Activated CD4-positive, alpha-beta T cell treated with anti-CD3 and anti-CD28 coated beads, Interleukin-2, amount 10 ng/mL, durations not matched to agents 24 days and 14 days (primary cell): ENCODE measurements at regions not wholly inside any gene's neighbourhood (a gene's known extent, or its start where the extent isn't known, plus 50 kb on each side); places are given as distances from the start of the nearest gene placed in this dataset.

ENCODE experiments used
- DNase-seq: peaks from one replicate; pipeline ENCODE4 v3.0.0; 2022
- H3K27ac Mint-ChIP-seq: one replicate; pipeline ENCODE4 v1.8.0; 2022; ENCODE audit warnings: mild to moderate bottlenecking, mixed read lengths
- H3K27me3 Mint-ChIP-seq: one replicate; pipeline ENCODE4 v1.8.0; 2022; ENCODE audit warnings: mixed read lengths
- H3K36me3 Mint-ChIP-seq: one replicate; pipeline ENCODE4 v1.8.0; 2022; ENCODE audit warnings: low read depth, mild to moderate bottlenecking, mixed read lengths
- H3K4me1 Mint-ChIP-seq: one replicate; pipeline ENCODE4 v1.8.0; 2021; ENCODE audit warnings: mixed read lengths
- H3K4me3 Mint-ChIP-seq: one replicate; pipeline ENCODE4 v1.8.0; 2022; ENCODE audit warnings: mild to moderate bottlenecking, moderate library complexity, mixed read lengths
- H3K9me3 Mint-ChIP-seq: one replicate; pipeline ENCODE4 v1.8.0; 2021; ENCODE audit warnings: mixed read lengths
- intact Hi-C: fragments of 100-400 bp; cut with micrococcal nuclease; formaldehyde crosslinking; loops from one replicate; pipeline ENCODE4 v1.15.1; 2023

DNA sequence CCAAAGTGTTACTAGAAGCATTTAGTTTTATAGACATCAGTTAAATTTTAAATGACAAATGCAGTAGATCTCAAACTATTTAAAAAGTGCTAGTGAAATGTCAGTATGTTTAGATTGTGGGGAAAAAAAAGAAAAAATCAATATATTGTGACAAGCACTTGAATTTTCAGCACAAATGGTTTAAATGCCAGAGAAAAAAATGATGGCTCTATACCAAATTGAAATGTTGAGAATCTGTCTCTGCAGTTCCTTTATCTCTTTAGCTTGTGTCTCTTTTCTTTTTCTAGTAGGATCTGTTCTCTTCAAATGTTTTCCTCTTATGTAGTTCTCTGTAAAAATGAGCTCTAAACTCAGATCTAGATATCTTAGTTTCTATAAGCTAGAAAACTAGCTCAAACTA is 682.6 kb upstream of the GCFC2 start:
- intact Hi-C loops: no loop called here
- H3K4me1 Mint-ChIP-seq: no peaks in the 10 kb centered on the region
- H3K9me3 Mint-ChIP-seq: peaks cover 2% of the 10 kb centered on the region
- H3K27ac Mint-ChIP-seq: no peak overlapping the region
- no peak overlapping the region for H3K4me3 Mint-ChIP-seq
- no peak for DNase-seq
- no peaks in the 10 kb centered on the region for H3K27me3 Mint-ChIP-seq
- no peaks in the 10 kb centered on the region for H3K36me3 Mint-ChIP-seq

GRCh38 chr2:76391678-76392077 is 681.0 kb upstream of the GCFC2 start:
- Mint-ChIP-seq H3K4me1 (no peaks in the 10 kb centered on the region), H3K9me3 (peaks cover 7% of the 10 kb centered on the region), H3K4me3 (no peak overlapping the region), H3K27ac (no peak overlapping the region), H3K27me3 (no peaks in the 10 kb centered on the region), H3K36me3 (no peaks in the 10 kb centered on the region)
- DNase-seq: no peak
- intact Hi-C loops: no loop called here

- no peak for DNase-seq
- no peak overlapping the region for H3K4me3 Mint-ChIP-seq
- intact Hi-C loops: no loop called here
- H3K27me3 Mint-ChIP-seq: no peaks in the 10 kb centered on the region
- no peak overlapping the region for H3K27ac Mint-ChIP-seq
- H3K9me3 Mint-ChIP-seq: peaks cover 7% of the 10 kb centered on the region
- no peaks in the 10 kb centered on the region for H3K4me1 Mint-ChIP-seq
- H3K36me3 Mint-ChIP-seq: no peaks in the 10 kb centered on the region
Measured at GRCh38 chr2:76387294-76387693, 676.6 kb upstream of the GCFC2 start.

DNA sequence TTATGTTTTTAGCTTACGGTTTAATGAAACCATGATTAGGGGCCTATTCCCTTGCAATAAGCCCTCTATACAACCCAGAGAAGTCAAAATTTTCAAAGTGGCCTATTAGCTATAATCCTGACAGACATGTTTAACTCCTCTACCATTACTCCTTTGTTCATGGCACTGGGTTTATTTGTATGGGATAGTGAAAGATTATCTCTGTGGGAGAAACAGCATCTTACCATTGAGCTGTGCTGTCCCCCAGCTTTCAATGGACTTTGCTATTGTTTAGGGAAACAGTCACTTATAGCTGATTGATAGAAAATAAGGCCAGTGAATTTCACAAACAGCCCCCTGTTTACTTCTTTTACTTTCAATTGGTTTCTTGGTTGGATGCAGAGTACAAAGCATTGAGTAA is 675.2 kb upstream of the GCFC2 start:
- intact Hi-C loops: no loop called here
- H3K9me3 Mint-ChIP-seq: peaks cover 7% of the 10 kb centered on the region
- H3K4me3 Mint-ChIP-seq: no peak overlapping the region
- DNase-seq: no peak
- no peaks in the 10 kb centered on the region for H3K36me3 Mint-ChIP-seq
- no peak overlapping the region for H3K27ac Mint-ChIP-seq
- H3K27me3 Mint-ChIP-seq: no peaks in the 10 kb centered on the region
- H3K4me1 Mint-ChIP-seq: no peaks in the 10 kb centered on the region

DNA sequence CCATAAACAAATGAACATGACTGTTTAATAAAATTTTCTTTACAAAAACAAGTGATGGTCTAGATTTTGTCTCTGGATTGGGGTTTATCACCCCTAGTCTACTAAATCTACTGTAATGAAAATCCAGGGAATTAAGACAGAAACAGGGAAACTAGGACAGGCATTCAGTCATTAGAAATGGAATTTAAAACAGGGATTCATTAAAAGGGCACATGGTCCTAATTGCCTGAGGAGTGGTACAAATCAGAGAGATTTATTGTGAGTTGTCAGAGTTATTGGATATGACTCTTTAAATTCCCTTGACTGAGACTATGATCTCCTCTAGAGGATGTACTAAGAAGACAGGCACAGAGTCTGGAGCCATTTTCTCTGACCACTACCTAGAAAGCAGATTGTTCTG is 670.9 kb upstream of the GCFC2 start:
- intact Hi-C loops: no loop called here
- Mint-ChIP-seq H3K27ac (no peak overlapping the region), H3K4me3 (no peak overlapping the region), H3K27me3 (no peaks in the 10 kb centered on the region), H3K4me1 (no peaks in the 10 kb centered on the region), H3K36me3 (no peaks in the 10 kb centered on the region), H3K9me3 (no peaks in the 10 kb centered on the region)
- no peak for DNase-seq

DNA sequence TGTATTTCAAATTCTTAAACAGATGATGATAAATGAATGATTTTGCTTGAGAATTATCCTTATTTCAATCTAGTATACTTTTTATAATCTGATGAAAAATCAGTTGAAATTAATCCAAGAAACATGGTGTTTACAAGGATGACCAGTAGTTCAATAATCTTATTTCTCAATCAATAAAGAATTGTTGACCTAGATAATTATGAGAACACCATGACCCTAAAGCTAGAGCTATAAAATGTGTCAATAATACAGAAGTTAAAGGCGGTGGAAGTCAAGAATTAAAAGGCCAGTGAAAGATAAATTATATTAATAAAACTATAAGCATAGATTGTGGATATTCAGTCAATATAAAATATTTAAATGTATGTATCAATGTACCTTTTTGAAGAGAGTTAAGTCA is 667.4 kb upstream of the GCFC2 start:
- Mint-ChIP-seq H3K36me3 (no peaks in the 10 kb centered on the region), H3K27me3 (no peaks in the 10 kb centered on the region), H3K4me1 (no peaks in the 10 kb centered on the region), H3K27ac (no peak overlapping the region), H3K4me3 (no peak overlapping the region), H3K9me3 (no peaks in the 10 kb centered on the region)
- no peak for DNase-seq
- intact Hi-C loops: no loop called here

GRCh38 chr2:76341439-76341838 is 630.7 kb upstream of the GCFC2 start:
- H3K4me1 Mint-ChIP-seq: no peaks in the 10 kb centered on the region
- intact Hi-C loops: no loop called here
- no peaks in the 10 kb centered on the region for H3K27me3 Mint-ChIP-seq
- DNase-seq: no peak
- peaks cover 3% of the 10 kb centered on the region for H3K9me3 Mint-ChIP-seq
- H3K4me3 Mint-ChIP-seq: no peak overlapping the region
- H3K36me3 Mint-ChIP-seq: no peaks in the 10 kb centered on the region
- no peak overlapping the region for H3K27ac Mint-ChIP-seq

GRCh38 chr2:76332871-76333270 is 622.2 kb upstream of the GCFC2 start:
- Mint-ChIP-seq H3K27me3 (no peaks in the 10 kb centered on the region), H3K27ac (no peak overlapping the region), H3K36me3 (no peaks in the 10 kb centered on the region), H3K4me1 (no peaks in the 10 kb centered on the region), H3K4me3 (no peak overlapping the region), H3K9me3 (peaks cover 4% of the 10 kb centered on the region)
- intact Hi-C loops: no loop called here
- no peak for DNase-seq

DNA sequence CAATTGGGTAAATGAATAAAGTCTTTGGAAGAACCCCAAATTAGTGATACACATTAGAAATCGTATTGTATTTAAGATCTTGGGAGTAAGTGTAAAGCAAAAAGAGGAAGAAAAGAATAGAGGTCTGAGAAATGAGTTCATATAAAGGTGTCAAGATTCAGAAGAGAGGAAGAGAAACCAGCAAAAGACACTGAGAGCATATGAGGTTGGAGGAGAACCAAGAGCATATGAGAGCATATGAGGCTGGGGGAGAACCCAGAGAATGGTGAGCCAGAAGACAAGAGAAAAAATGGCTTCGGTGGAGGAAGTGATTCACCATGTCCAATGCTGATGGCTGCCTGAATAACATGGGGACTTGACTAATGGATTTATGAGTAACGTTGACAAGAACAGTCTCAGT is 620.1 kb upstream of the GCFC2 start:
- Mint-ChIP-seq H3K4me1 (no peaks in the 10 kb centered on the region), H3K27ac (no peak overlapping the region), H3K9me3 (no peaks in the 10 kb centered on the region), H3K36me3 (no peaks in the 10 kb centered on the region), H3K27me3 (no peaks in the 10 kb centered on the region), H3K4me3 (no peak overlapping the region)
- DNase-seq: no peak
- intact Hi-C loops: no loop called here

GRCh38 chr2:76326636-76327035 is 615.9 kb upstream of the GCFC2 start:
- Mint-ChIP-seq H3K27me3 (no peaks in the 10 kb centered on the region), H3K4me3 (no peak overlapping the region), H3K4me1 (no peaks in the 10 kb centered on the region), H3K36me3 (no peaks in the 10 kb centered on the region), H3K27ac (no peak overlapping the region), H3K9me3 (no peaks in the 10 kb centered on the region)
- intact Hi-C loops: no loop called here
- no peak for DNase-seq

DNA sequence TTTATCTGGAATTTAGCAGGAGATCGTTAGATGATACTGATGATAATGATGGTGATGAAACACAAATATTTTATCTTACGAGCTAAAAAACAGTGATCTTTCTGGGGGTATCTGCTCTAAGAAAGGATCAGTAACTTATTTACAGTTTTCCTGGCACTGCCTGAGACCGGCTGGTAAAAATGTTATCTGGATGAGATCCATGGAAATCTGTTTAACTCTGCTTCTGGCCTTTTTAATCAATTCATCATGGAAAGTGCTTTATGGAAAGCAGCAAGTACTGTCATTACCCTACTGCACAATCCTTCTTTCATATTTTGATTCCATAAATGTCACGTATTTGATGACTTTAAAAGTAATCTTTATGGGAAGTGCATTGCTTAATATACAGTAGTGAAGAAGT is 612.7 kb upstream of the GCFC2 start:
- no peaks in the 10 kb centered on the region for H3K4me1 Mint-ChIP-seq
- H3K27me3 Mint-ChIP-seq: no peaks in the 10 kb centered on the region
- no peak overlapping the region for H3K27ac Mint-ChIP-seq
- intact Hi-C loops: no loop called here
- no peak overlapping the region for H3K4me3 Mint-ChIP-seq
- H3K36me3 Mint-ChIP-seq: no peaks in the 10 kb centered on the region
- DNase-seq: no peak
- H3K9me3 Mint-ChIP-seq: peaks cover 3% of the 10 kb centered on the region

- Mint-ChIP-seq H3K9me3 (peaks cover 3% of the 10 kb centered on the region), H3K36me3 (no peaks in the 10 kb centered on the region), H3K4me3 (no peak overlapping the region), H3K27ac (no peak overlapping the region), H3K27me3 (no peaks in the 10 kb centered on the region), H3K4me1 (no peaks in the 10 kb centered on the region)
- intact Hi-C loops: no loop called here
- no peak for DNase-seq
Measured at GRCh38 chr2:76320716-76321115, 610.0 kb upstream of the GCFC2 start.

DNA sequence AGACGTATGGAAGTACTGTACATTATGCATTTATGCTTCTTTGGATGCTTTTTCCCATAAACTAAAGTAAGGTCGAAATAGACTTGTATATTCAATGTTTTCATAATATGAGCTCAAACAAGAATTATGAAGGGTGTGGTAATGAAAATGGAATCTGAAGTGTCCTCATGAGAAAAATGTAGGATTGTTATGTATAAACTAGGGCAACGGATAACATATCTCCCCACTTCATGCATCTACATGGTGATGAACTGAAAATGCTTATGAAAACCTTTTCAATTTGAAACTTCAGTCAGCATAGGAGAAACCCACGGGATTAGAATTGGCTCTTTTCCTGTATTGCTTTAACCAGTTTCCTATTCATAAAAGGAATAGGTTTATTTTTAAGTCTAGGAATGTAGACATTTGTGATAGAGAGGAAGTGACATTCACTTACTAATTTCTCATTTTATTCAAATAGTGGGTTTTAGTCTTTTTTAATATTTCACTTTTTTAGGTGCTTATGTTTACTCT is 608.2 kb upstream of the GCFC2 start:
- H3K27me3 Mint-ChIP-seq: no peaks in the 10 kb centered on the region
- no peaks in the 10 kb centered on the region for H3K36me3 Mint-ChIP-seq
- H3K4me1 Mint-ChIP-seq: no peaks in the 10 kb centered on the region
- no peak overlapping the region for H3K4me3 Mint-ChIP-seq
- no peak for DNase-seq
- H3K27ac Mint-ChIP-seq: no peak overlapping the region
- H3K9me3 Mint-ChIP-seq: peaks cover 6% of the 10 kb centered on the region
- intact Hi-C loops: no loop called here

GRCh38 chr2:76316691-76317090 is 606.0 kb upstream of the GCFC2 start:
- peaks cover 6% of the 10 kb centered on the region for H3K9me3 Mint-ChIP-seq

DNA sequence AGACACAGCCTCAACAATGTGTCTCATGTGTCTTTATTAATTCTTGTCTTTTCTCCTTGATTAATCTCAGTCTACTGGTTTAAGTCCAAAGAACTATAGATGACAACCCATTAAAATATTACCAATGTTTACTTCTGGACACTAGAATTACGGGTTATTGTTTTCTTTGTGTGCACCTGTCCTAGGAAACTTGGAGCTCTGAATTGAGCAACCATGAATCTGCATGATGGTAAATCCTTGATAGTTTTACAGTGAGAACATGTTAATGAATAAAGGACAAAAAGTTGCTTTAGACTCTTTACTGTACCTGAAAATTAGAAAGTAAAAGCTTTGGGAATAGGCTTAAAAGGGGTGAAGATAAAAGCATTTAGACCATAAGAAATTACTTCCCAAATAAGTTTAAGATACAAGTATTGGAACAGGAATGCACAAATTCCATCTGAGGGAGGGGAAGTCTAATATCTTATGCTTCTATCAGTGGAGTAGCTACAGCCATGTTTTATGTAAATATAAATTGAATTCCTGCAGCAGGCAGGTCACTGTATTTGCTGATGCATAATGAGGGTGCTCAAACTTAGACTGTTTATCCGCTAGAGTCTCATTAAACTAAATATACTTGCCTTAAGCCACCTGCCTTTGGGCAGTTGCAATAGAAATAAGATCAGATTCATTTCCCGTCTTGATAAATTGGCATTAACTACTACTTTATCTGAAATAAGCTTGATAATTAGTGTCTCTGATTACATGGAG is 603.7 kb upstream of the GCFC2 start:
- Mint-ChIP-seq H3K27ac (no peak overlapping the region), H3K4me1 (no peaks in the 10 kb centered on the region), H3K27me3 (no peaks in the 10 kb centered on the region), H3K4me3 (no peak overlapping the region), H3K36me3 (no peaks in the 10 kb centered on the region), H3K9me3 (peaks cover 6% of the 10 kb centered on the region)
- intact Hi-C loops: no loop called here
- DNase-seq: no peak

More at GRCh38 chr2:76316691-76317090, 606.0 kb upstream of the GCFC2 start:
- Mint-ChIP-seq H3K4me1 (no peaks in the 10 kb centered on the region), H3K27ac (no peak overlapping the region), H3K4me3 (no peak overlapping the region), H3K36me3 (no peaks in the 10 kb centered on the region), H3K27me3 (no peaks in the 10 kb centered on the region)
- no peak for DNase-seq
- intact Hi-C loops: no loop called here
